HFFc6 (cell line): ENCODE measurements at regions not wholly inside any gene's neighbourhood (a gene's known extent, or its start where the extent isn't known, plus 50 kb on each side); places are given as distances from the start of the nearest gene placed in this dataset.

Source experiments
- DNase-seq: peaks from one replicate; pipeline ENCODE4 v3.0.0-alpha.2; 2018
- H3K27ac Mint-ChIP-seq: 2 replicates; pipeline ENCODE4 v1.8.0; 2020; ENCODE audit warnings: mild to moderate bottlenecking, mixed read lengths
- H3K27me3 Mint-ChIP-seq: 2 replicates; pipeline ENCODE4 v1.8.0; 2021; ENCODE audit warnings: mild to moderate bottlenecking, moderate library complexity, mixed read lengths; ENCODE audit not compliant: insufficient read depth
- H3K36me3 Mint-ChIP-seq: 2 replicates; pipeline ENCODE4 v1.8.0; 2021; ENCODE audit warnings: low read depth, mixed read lengths
- H3K4me1 Mint-ChIP-seq: 2 replicates; pipeline ENCODE4 v1.8.0; 2020; ENCODE audit warnings: low read depth, mixed read lengths
- H3K4me3 Mint-ChIP-seq: 2 replicates; pipeline ENCODE4 v1.8.0; 2020; ENCODE audit warnings: mild to moderate bottlenecking, moderate library complexity, mixed read lengths
- H3K9me3 Mint-ChIP-seq: 2 replicates; pipeline ENCODE4 v1.8.0; 2020; ENCODE audit warnings: mild to moderate bottlenecking, mixed read lengths
- TF ChIP-seq, protein P1 (sequence below): fragments of 200-600 bp; sonication (generic); IDR thresholded peaks from 2 replicates; pipeline ENCODE4 v1.5.0; 2021; ENCODE audit warnings: antibody characterized with exemption, mild to moderate bottlenecking

DNA sequence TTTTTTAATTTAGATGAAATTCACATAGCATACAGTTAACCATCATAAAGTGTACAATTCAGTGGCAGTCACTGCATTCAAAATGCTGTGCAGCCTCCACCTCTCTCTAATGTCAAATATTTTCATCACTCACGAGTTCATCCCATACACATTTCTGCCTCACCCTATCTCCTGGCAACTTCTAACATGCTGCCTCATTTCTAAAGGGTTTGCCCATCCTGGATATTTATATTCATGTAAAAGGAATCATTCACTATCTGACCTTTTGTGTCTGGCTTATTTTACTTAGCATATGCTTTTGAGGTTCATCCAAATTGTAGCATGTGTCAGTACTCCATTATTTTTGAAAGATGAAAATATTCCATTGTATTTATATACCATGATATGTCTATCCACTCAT, 286.9 kb upstream of the VSTM2A start:
- TF ChIP-seq, protein P1, sequence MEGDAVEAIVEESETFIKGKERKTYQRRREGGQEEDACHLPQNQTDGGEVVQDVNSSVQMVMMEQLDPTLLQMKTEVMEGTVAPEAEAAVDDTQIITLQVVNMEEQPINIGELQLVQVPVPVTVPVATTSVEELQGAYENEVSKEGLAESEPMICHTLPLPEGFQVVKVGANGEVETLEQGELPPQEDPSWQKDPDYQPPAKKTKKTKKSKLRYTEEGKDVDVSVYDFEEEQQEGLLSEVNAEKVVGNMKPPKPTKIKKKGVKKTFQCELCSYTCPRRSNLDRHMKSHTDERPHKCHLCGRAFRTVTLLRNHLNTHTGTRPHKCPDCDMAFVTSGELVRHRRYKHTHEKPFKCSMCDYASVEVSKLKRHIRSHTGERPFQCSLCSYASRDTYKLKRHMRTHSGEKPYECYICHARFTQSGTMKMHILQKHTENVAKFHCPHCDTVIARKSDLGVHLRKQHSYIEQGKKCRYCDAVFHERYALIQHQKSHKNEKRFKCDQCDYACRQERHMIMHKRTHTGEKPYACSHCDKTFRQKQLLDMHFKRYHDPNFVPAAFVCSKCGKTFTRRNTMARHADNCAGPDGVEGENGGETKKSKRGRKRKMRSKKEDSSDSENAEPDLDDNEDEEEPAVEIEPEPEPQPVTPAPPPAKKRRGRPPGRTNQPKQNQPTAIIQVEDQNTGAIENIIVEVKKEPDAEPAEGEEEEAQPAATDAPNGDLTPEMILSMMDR: no peak
- Mint-ChIP-seq H3K27me3 (peaks cover 1% of the 10 kb centered on the region), H3K36me3 (no peaks in the 10 kb centered on the region), H3K4me1 (no peaks in the 10 kb centered on the region), H3K9me3 (peaks cover 9% of the 10 kb centered on the region; the same call in 1 of the 2 replicates), H3K27ac (no peak overlapping the region), H3K4me3 (no peak overlapping the region)
- no peak for DNase-seq

DNA sequence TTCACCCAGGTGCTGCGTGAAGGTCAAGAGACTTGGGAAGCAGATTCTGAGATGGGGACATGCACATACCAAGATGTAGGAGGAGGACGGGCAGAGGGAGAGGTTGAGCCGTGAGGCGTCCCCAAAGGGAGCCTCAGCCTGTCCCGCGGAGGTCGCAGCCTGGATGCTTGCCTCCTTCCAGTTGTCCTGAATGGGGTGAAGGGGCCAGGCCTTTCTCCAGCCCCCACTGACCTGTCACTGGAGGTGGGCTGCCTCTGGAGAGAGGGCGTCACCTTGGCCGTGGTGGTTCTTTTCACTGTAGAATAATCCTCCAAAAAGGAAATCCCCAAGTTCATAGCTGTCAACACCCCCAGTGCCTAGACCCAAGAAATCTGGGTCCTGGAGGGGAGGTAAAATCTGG, 283.0 kb upstream of the VSTM2A start:
- TF ChIP-seq, protein P1: no peak
- Mint-ChIP-seq H3K36me3 (0 out of 2 replicates have a peak, but pooled peaks cover 4% of the 10 kb centered on the region), H3K4me1 (no peaks in the 10 kb centered on the region), H3K4me3 (no peak overlapping the region), H3K27ac (no peak overlapping the region), H3K9me3 (peaks cover 22% of the 10 kb centered on the region), H3K27me3 (no peaks in the 10 kb centered on the region; the same call in 1 of the 2 replicates)
- no peak for DNase-seq

DNA sequence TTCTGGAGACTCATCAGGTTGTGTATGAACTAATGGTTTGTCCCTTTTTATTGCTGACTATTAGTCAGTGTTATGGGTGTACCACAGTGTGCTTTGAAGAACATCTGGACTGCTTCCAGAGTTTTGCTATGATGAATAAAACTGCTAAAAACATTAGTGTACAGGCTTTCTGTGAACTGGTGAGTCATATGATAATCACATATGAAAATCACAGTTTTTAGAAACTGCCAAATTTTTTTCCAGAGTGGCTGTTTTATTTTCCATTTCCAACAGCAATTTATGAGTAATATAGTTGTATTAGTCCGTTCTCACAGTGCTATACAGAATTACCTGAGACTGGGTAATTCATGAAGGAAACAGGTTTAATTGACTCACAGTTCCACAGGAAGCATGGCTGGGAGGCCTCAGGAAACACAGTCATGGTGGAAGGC, 281.2 kb upstream of the VSTM2A start:
- Mint-ChIP-seq H3K4me3 (no peak overlapping the region), H3K27ac (no peak overlapping the region), H3K4me1 (no peaks in the 10 kb centered on the region), H3K27me3 (no peaks in the 10 kb centered on the region; the same call in 1 of the 2 replicates), H3K9me3 (peaks cover 27% of the 10 kb centered on the region), H3K36me3 (0 out of 2 replicates have a peak, but pooled peaks cover 4% of the 10 kb centered on the region)
- peak; percentile 16 for DNase-seq
- TF ChIP-seq, protein P1: no peak

DNA sequence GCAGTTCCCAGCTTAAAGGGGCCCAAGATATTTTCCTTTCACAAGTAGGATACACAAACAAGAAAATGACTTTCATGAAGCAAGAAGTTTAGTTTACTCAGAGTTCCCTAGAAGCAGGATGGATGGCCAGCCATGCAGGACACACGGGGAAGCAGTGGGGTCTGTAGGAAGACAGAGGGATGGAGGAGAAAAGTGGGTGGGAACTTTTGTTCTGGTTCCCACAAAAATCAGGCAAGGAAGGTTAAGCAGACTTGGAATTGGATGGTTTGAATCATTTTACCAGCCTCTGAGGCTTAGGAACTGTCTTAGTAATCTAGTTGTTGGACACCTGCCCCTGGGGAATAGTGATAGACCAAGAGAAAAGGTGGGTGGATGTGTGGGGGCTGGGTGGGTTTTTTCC, 263.3 kb upstream of the VSTM2A start:
- H3K36me3 Mint-ChIP-seq: no peaks in the 10 kb centered on the region
- H3K4me3 Mint-ChIP-seq: no peak overlapping the region
- DNase-seq: no peak
- peaks cover 37% of the 10 kb centered on the region for H3K9me3 Mint-ChIP-seq
- TF ChIP-seq, protein P1: no peak
- no peak overlapping the region for H3K27ac Mint-ChIP-seq
- peaks cover 2% of the 10 kb centered on the region; the same call in 1 of the 2 replicates for H3K27me3 Mint-ChIP-seq
- no peaks in the 10 kb centered on the region for H3K4me1 Mint-ChIP-seq

DNA sequence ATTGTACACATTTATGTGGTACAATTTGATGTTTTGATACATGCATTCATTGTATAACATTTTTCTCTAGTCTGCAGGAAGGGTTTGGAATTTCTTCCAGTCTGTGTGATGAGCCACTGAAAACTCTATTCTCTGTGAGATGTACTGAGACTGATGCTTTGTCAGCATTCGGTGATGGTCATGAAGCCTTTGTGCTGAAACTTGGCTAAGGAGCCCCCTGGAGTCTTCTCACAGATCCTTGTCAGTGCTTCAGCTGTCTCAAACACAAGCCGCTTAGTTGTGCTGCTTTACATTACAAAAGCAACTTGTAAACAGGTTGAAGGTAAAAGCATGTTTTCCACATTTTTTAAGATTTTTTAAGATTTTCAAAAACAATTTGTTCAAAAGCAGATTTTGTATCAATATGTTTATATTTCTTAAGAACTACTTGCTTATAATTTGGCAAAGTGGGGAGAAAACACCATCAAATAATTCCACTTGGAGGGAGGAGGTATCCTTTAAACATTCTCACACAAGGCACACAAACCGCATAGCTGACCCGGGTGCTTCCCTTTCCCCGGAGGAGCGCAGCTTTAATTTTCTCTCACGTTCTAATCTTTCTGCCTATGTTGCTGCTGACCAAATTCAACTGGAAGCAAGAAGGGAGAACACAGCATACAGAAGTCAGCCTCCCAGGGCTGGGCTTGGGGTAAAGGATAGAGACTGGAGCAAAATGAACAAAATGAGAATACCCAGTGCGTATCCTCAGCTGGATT, 249.8 kb upstream of the VSTM2A start:
- DNase-seq: no peak

More for the DNA sequence above, 249.8 kb upstream of the VSTM2A start:
- Mint-ChIP-seq H3K4me3 (no peak overlapping the region), H3K27me3 (no peaks in the 10 kb centered on the region), H3K27ac (no peak overlapping the region), H3K9me3 (peaks cover 29% of the 10 kb centered on the region), H3K36me3 (no peaks in the 10 kb centered on the region), H3K4me1 (no peaks in the 10 kb centered on the region)
- TF ChIP-seq, protein P1: no peak
